Endothelial cell of umbilical vein (primary cell): ENCODE measurements at regions not wholly inside any gene's neighbourhood (a gene's known extent, or its start where the extent isn't known, plus 50 kb on each side); places are given as distances from the start of the nearest gene placed in this dataset.

Experiments used
- BruUV-seq: library from RNA; stranded (reverse); fragments of 400-500 nt; replicated peaks from 2 replicates; lab custom pipeline; 2021; lab: Mats Ljungman, UMichigan
- CTCF ChIA-PET: fragments of 300-600, 350-600 bp; sonication (Branson Sonifier 250); formaldehyde crosslinking; loops from one replicate; lab custom pipeline; 2021; ENCODE audit warnings: antibody characterized with exemption, inconsistent platforms; lab: Charles Lee
- POLR2A ChIA-PET: fragments of 300-600, 350-600 bp; sonication (Branson Sonifier 250); formaldehyde crosslinking; loops from one replicate; lab custom pipeline; 2021; ENCODE audit warnings: antibody characterized with exemption, inconsistent platforms; lab: Charles Lee
- DNase-seq: peaks from one replicate; pipeline ENCODE4 v3.0.0-alpha.2; 2011; ENCODE audit warnings: low read depth, low spot score
- FAIRE-seq: peaks from 2 replicates; lab custom pipeline; 2011; peaks lifted over from hg19 to GRCh38; lab: Jason Lieb, UNC
- H2AFZ ChIP-seq: 2 replicates; pipeline ENCODE4 v1.6.0; 2012; ENCODE audit warnings: low read depth, low read length, control low read depth, inconsistent platforms
- H3K27ac ChIP-seq: 2 replicates; pipeline ENCODE4 v1.5.1; 2011; ENCODE audit warnings: low read depth, mild to moderate bottlenecking, control low read depth, low read length, moderate library complexity; ENCODE audit not compliant: insufficient read depth
- H3K27me3 ChIP-seq, 2 experiments: 2 replicates each; pipeline versions ENCODE4 v1.6.0 to v1.6.1; 2011; ENCODE audit warnings: low read length in 2 of 2, mixed read lengths in 1 of 2; ENCODE audit not compliant: control insufficient read depth in 2 of 2, insufficient read depth in 2 of 2
- H3K36me3 ChIP-seq, 2 experiments: 2 replicates in 1 of 2; 3 replicates in 1 of 2; pipeline ENCODE4 v1.5.1; 2011; ENCODE audit warnings: low read length in 2 of 2, mild to moderate bottlenecking in 1 of 2, moderate library complexity in 1 of 2; ENCODE audit not compliant: control insufficient read depth in 2 of 2, insufficient read depth in 2 of 2; ENCODE audit errors: extremely low read depth in 1 of 2
- H3K4me1 ChIP-seq: 3 replicates; pipeline ENCODE4 v1.5.1; 2011; ENCODE audit warnings: mild to moderate bottlenecking, low read length; ENCODE audit not compliant: control insufficient read depth, insufficient read depth; ENCODE audit errors: extremely low read depth
- H3K4me2 ChIP-seq: 2 replicates; pipeline ENCODE4 v1.6.1; 2011; ENCODE audit warnings: low read length, control low read depth, mixed read lengths; ENCODE audit not compliant: insufficient read depth
- H3K4me3 ChIP-seq, 3 experiments: fragments of 200-600 bp in 1 of 3; sonication (generic), shearing (Covaris generic) in 1 of 3; replicated peaks in 1 of 3; 2 replicates each; pipeline ENCODE4 v1.5.1; 2011 to 2016; ENCODE audit warnings: control low read depth in 3 of 3, low read length in 3 of 3, mild to moderate bottlenecking in 2 of 3, inconsistent platforms in 1 of 3, low read depth in 1 of 3, moderate library complexity in 1 of 3; ENCODE audit not compliant: insufficient read depth in 1 of 3
- H3K79me2 ChIP-seq: 2 replicates; pipeline ENCODE4 v1.6.0; 2012; ENCODE audit warnings: low read length, inconsistent platforms; ENCODE audit not compliant: control insufficient read depth, insufficient read depth
- H3K9ac ChIP-seq: replicated peaks from 2 replicates; pipeline ENCODE3; 2011; ENCODE audit warnings: low read length, control low read depth; ENCODE audit not compliant: insufficient read depth; ENCODE audit errors: extremely low read depth
- H3K9me1 ChIP-seq: replicated peaks from 3 replicates; pipeline ENCODE4 v1.6.0; 2011; ENCODE audit warnings: mild to moderate bottlenecking, low read length; ENCODE audit not compliant: control insufficient read depth, insufficient read depth; ENCODE audit errors: extremely low read depth
- H3K9me3 ChIP-seq: replicated peaks from 2 replicates; pipeline ENCODE4 v1.5.1; 2012; ENCODE audit warnings: low read length, inconsistent platforms; ENCODE audit not compliant: control insufficient read depth, insufficient read depth
- H4K20me1 ChIP-seq: replicated peaks from 2 replicates; pipeline ENCODE3; 2011; ENCODE audit warnings: mild to moderate bottlenecking, low read length; ENCODE audit not compliant: control insufficient read depth, insufficient read depth; ENCODE audit errors: extremely low read depth
- CTCF ChIP-seq, 2 donors: IDR thresholded peaks; 1 replicate in 1 of 2; 2 replicates in 1 of 2; pipeline ENCODE4 v1.5.1; 2011; ENCODE audit warnings: low read length in 2 of 2, mild to moderate bottlenecking in 2 of 2, moderate library complexity in 2 of 2, control low read depth in 1 of 2, inconsistent platforms in 1 of 2, low read depth in 1 of 2; ENCODE audit not compliant: insufficient read depth in 1 of 2; ENCODE audit errors: extremely low read depth in 1 of 2
- EZH2 ChIP-seq: IDR thresholded peaks from 2 replicates; pipeline ENCODE4 v1.6.1; 2012; ENCODE audit warnings: borderline replicate concordance, low read depth, mild to moderate bottlenecking, moderate library complexity, low read length, inconsistent platforms; ENCODE audit not compliant: severe bottlenecking
- FOS ChIP-seq: IDR thresholded peaks from 2 replicates; pipeline ENCODE4 v1.6.1; 2011; ENCODE audit warnings: mild to moderate bottlenecking, low read length, moderate library complexity, borderline replicate concordance; ENCODE audit not compliant: insufficient read depth
- GATA2 ChIP-seq: IDR thresholded peaks from 2 replicates; pipeline ENCODE4 v1.7.0; 2011; ENCODE audit warnings: low read depth, mild to moderate bottlenecking, moderate library complexity, mixed read lengths, low read length; ENCODE audit not compliant: insufficient read length, insufficient read depth
- JUN ChIP-seq: IDR thresholded peaks from 2 replicates; pipeline ENCODE4 v1.6.1; 2011; ENCODE audit warnings: borderline replicate concordance, low read depth; ENCODE audit not compliant: insufficient read length, insufficient read depth
- MAX ChIP-seq: IDR thresholded peaks from 2 replicates; pipeline ENCODE4 v1.6.1; 2011; ENCODE audit not compliant: insufficient read depth, insufficient read length
- MYC ChIP-seq: IDR thresholded peaks from one replicate; pipeline ENCODE4 v1.6.1; 2011; ENCODE audit warnings: mild to moderate bottlenecking, low read depth, low read length
- POLR2A ChIP-seq: IDR thresholded peaks from 2 replicates; pipeline ENCODE4 v1.6.1; 2012; ENCODE audit warnings: low read depth, mild to moderate bottlenecking, control low read depth, low read length
- POLR2AphosphoS5 ChIP-seq: IDR thresholded peaks from 2 replicates; pipeline ENCODE4 v1.6.1; 2012; ENCODE audit warnings: low read depth, mild to moderate bottlenecking, control low read depth, low read length, moderate library complexity; ENCODE audit not compliant: insufficient read depth
- dilution Hi-C: fragments of 300-500 bp; cut with MboI; formaldehyde crosslinking; loops from one replicate; pipeline ENCODE4 v1.15.0; 2019; ENCODE audit warnings: low sequenced_read_pairs; ENCODE audit not compliant: extremely low pct_ligation_motif_present
- intact Hi-C: fragments of 100-400 bp; cut with micrococcal nuclease; formaldehyde crosslinking; loops from one replicate; pipeline ENCODE4 v1.10.0; 2022

DNA sequence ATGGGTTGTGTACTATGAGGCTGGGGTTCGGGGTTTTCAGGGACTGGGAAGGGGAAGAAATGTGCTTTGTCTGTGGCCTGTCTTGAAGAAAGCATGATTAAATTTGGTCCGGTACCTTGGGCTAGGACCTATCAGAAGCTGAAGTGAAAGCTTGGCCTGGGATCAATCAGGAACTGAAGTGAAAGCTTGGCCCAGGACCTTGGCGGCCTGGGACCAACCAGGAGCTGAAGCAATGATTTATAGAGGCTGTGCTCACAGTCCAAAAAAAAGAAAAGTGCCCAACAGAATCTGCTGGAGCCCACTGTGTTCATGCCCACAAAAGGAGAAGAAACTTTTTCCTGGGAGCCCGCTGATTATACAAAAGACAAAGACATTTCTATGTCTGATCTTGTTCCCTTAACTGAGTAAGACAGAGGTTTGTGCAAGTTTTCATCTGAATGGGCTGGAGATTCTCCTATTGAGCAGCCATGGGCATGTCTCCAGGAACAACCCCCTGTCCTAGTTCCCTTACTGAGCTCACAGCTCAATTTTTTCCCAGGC lies 1427.9 kb downstream of the FAM133A start:
- no TSS peak for BruUV-seq
- POLR2A ChIA-PET: no interaction called here

More for the DNA sequence above, 1427.9 kb downstream of the FAM133A start:
- H3K36me3 ChIP-seq: no peaks in the 10 kb centered on the region
- no peaks in the 10 kb centered on the region for H4K20me1 ChIP-seq
- dilution Hi-C loops (no loop called here), intact Hi-C loops (no loop called here)
- H3K9ac ChIP-seq: no peak overlapping the region
- no peaks in the 10 kb centered on the region for H3K79me2 ChIP-seq
- CTCF ChIA-PET: no interaction called here
- FAIRE-seq (no peak), DNase-seq (no peak)
- no peak overlapping the region for H3K4me3 ChIP-seq
- no peaks in the 10 kb centered on the region for H3K4me1 ChIP-seq
- TF ChIP-seq POLR2AphosphoS5 (no peak), MYC (no peak), EZH2 (no peak), JUN (no peak), CTCF (IDR thresholded peaks at IDR 0.05; ENCODE audit: extremely low read depth in 1 of 2, insufficient read depth in 1 of 2, low read depth in 1 of 2, low read length in 2 of 2) (no peak), MAX (no peak), FOS (no peak), GATA2 (no peak), POLR2A (no peak)
- no peaks in the 10 kb centered on the region for H3K9me3 ChIP-seq
- H3K9me1 ChIP-seq: no peaks in the 10 kb centered on the region
- H3K27me3 ChIP-seq: no peaks in the 10 kb centered on the region
- H3K4me2 ChIP-seq: no peak overlapping the region
- no peak overlapping the region for H2AFZ ChIP-seq
- no peak overlapping the region for H3K27ac ChIP-seq
